NCI-H460 (cell line): ENCODE measurements at regions not wholly inside any gene's neighbourhood (a gene's known extent, or its start where the extent isn't known, plus 50 kb on each side); places are given as distances from the start of the nearest gene placed in this dataset.

Source experiments
- DNase-seq: peaks from one replicate; pipeline ENCODE4 v3.0.0-alpha.2; 2016; ENCODE audit warnings: low read depth; ENCODE audit errors: extremely low read depth

- no peak for DNase-seq
Observed at GRCh38 chr20:39857835-39858234, 831.2 kb downstream of the MAFB start.

- no peak for DNase-seq
Observed at GRCh38 chr20:39857187-39857586, 831.8 kb downstream of the MAFB start.

GRCh38 chr20:39855799-39856198 is 833.2 kb downstream of the MAFB start:
- no peak for DNase-seq

DNA sequence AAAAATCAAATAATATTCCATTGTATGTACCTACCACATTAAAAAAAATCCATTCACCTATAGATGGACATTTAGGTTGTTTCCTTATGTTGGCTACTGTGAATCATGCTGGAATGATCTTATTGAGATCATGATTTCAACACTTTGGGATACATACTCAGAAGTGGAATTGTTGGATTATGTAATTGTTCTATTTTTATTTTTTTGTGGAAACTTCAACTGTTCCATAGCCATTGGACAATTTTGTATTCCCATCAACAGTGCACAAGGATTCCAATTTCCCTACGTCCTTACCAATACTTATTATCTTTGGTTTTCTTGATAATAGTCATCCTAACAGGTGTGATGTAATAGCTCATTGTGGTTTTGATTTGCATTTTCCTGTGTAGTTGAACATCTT is 834.0 kb downstream of the MAFB start:
- no peak for DNase-seq

DNA sequence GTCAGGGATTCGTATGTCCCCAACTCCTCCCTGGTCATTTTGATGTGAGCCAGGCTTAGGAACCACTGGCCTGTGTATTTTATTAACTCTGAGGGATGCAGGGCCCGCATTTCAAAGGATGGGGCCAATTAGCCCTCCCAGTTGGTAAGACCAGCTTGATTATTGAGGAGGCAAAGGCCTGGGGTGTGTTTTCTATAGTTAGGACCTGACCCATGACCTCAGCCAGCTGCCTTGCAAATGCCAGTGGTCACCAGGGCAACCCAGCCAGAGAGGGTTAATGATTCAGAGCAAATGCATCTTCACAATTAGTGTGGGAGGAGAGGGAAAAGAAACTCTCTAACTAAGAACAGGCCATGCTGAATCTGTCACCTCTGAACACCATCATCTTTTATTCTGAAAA is 835.4 kb downstream of the MAFB start:
- no peak for DNase-seq

GRCh38 chr20:39853050-39853449 is 836.0 kb downstream of the MAFB start:
- no peak for DNase-seq

- DNase-seq: no peak
Observed at GRCh38 chr20:39851459-39851858, 837.6 kb downstream of the MAFB start.

DNA sequence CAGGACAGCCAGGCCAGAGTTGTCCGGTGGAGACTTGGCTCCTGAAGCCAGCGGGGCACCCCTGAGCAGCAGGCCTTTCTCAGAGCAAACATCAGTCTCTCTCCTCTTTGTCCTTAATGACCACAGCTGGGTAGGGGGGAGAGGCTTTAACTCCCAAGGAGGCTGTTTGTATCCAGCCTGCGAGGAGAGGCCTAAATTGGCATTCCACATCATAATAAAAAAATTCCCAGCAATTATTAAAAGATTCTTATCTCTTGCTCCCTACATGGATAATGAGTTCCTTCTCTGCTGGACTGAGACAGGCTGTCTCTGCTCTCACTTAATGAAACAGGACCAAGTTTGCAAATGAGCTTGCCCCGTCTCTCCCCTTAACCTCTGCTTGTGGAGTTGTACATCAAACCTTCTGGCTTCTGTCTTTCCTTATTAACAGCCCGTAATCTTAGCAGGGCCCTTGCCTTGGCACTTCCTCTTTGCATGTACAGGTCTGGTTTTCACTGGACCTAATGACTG is 838.2 kb downstream of the MAFB start:
- DNase-seq: no peak

DNA sequence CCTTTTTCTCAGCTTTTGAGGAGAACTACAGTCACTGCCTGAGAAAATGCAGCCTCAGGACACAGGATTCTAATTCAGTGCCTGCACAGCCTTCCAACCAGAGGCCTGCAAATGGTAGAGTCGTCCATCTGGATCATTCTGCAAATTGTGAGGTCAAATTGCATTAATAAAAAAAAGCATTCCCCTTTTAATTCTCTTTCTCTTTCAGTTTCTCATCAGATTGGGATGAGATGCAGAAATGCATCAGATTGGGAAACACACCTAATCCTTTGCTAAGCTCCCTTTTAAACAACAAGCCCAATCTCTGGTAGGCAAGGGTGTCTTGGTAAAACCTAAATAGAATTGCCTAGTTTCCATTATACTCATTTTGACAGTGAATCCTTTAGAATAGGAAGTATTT is 838.8 kb downstream of the MAFB start:
- DNase-seq: no peak

DNA sequence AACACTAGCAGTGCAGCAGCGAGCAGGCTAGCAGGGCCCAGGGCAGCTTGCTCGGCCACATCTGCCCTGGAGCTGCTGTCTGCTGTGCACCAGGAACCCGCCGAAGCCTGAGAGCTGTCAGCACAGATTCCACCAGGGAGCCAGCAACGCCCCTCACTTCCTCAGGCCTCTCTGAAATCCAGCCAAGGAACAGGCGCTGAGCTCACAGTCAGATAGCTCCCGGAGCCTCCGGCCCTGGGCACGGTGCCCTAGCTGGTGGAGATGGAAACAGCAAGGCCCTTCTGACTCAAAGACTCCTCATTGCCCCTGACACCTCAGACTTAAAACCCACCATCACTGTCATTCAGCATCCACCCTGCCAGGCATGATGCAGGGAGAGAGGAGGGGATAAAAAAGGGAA is 839.4 kb downstream of the MAFB start:
- no peak for DNase-seq

DNA sequence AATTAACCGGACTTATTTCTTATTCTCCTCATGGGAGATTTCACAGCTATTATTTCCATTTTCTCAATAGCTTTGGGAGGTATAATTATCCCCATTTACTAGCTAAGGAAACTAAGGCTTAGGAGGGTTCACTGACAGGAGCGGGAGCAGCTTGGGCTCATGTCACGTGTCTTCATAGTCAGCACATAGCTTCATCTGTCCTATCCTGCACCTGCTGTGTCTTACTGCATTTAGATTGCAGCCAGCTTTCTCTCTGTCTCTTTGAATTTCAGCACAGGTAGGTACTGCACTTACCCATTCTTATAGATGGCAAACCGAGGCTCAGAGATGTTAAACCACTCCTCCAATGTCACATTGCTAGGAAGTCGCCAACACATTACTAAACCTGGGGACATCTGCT is 839.9 kb downstream of the MAFB start:
- no peak for DNase-seq

- DNase-seq: no peak
Observed at GRCh38 chr20:39839399-39840119, 849.5 kb downstream of the MAFB start.

DNA sequence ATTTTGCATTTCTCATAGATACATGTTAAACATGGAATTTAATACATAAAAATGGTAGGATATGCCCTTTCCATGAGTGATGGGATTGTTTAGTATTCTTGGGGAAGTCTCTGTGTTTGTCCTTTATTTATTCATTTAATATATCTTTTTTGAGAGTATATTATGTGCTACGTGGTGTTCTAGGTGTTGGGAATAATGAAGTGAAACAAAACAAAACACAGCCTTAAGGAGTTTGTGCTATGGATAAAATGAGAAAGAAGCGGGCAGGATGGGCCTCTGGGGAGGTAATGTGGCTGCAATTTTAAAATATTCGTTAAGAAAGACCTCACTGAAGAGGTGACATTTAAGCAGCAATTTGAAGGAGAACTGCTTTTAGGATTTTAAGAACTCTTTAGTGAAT is 851.5 kb downstream of the MAFB start:
- no peak for DNase-seq

DNA sequence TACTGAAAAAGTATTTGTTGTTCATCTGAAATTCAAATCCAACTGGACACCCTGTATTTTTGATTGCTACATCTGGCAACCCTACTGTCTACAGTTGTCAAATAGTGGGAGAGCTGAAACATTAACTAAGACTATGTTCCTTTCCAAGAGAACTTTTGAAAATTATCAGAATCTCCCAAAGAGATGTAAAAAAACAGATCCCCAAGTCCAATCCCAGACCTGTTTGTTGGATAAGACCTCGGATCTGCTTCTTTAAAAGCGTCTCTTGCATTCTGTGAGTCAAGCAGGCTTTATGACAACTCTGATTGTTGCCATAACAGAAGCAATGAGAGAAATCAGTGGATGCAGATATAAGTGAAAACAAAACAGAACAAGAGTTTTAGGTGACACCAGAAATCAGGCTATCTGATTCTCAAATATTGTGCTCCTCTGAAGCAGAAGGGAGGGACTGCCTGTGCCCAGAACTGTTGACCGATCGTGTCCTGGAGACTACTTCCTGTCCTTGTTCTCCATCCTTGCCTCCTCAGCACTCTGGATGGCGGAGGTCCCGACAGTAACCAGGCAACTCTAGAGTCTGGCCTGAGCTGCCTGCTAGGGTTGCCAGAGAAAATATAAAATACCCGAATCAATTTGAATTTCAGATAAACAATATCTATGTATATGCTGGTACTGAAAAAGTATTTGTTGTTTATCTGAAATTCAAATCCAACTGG is 853.8 kb downstream of the MAFB start:
- DNase-seq: no peak

DNA sequence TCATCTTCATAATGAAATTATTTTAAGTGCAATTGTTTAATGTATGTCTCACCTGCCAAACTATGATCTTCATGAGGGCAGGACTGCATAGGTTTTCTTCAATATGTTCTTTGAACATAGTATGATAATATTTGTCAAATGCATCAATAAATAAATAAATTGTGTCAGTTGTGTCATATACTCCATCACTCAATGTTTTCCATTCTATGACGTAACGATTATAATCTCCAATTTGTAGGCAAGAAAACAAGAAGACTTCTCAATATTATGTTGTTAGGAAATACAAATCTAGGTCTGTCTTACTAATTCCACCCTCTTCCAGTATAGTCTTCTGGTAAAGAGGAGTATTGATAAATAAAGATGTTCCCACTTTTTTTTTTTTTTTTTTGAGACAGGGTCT is 858.1 kb downstream of the MAFB start:
- DNase-seq: no peak

DNA sequence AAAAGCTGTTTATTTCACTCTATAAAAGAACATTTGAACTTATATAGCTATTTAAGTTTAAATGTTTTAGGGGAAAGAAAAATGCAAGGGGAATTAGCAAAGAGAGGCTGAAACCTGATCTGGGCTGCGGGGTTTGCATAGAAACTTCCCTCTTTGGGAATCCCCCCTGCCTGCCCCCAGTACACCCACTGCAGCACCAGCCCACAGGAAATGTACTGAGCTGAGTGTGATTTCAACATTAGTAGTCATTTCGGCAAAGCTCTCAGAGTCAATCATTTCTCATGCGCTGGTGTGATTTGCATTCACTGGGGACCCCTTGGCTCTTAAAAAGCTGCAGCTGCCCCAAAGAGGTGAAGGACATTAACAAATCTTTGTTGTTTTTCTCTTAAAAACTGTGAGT is 859.4 kb downstream of the MAFB start:
- no peak for DNase-seq

- no peak for DNase-seq
Observed at GRCh38 chr20:39829256-39829655, 859.8 kb downstream of the MAFB start.

DNA sequence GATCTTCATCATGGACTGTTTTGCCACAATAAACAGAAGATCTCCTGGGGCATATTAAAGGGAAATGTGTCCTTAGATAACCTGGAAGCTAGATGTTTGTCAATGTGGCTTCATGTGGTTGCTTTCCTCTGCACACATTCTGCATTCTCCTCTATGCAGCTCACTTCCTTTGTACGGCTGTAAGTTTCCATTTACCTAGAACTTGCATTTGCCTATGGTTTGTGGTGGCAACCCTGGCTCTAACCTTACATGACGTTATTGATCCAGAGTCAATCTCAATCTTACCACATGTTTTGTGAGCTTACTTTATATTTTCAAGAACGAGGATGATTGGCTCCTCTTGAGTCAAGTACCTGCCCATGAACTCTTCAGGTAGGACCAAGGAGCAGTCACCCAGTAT is 863.1 kb downstream of the MAFB start:
- no peak for DNase-seq

DNA sequence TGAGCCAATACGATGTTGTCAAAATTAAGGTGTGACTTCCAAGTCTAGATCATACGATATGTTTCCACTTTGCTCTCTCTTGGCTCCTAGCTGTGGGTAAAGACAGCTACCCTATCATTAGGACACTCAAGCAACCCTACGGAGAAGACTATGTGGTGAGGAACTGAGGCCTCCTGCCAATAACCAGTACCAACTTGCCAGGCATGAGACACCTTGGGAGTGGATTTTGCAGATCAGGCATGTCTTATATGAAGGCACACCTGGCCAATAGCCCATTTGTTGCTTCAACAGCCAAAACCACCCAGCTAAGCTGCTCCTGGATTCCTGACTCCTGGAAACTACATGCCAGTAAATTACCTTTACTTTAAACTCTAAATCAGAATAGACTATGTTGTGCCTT is 863.4 kb downstream of the DHX35 start:
- no peak for DNase-seq

GRCh38 chr20:39823224-39823623 is 861.1 kb downstream of the DHX35 start:
- DNase-seq: no peak

- no peak for DNase-seq
Observed at GRCh38 chr20:39822667-39823066, 860.5 kb downstream of the DHX35 start.

DNA sequence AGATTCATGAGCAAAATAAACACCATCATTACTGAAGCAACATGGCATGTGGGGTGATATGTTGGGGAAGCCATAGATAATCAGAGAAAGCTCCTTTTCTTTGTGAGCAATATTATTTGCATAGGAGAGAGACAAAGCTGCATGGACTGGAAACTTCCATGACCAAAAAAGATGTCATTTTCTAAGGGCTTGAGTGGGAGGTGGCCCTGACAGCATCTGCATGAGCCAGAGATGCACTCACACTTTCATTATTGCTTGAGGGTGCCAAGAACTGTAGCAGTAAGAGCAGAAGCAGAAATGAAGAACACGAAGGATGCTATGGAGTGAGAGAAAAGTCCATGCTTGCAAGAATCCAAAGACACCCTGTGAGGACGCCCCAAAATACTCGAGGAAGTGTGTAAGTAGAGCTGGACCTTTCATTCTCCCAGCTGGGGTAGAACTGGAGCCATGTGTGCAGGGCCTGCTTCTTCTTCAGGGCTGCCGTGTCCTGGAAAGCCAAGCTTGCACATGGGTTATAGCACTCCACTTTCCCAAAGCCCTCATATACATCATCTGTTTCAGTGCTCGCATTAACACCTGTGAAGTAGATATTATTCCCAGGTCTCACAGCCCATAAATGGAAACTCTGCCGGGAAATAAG is 851.2 kb downstream of the DHX35 start:
- DNase-seq: no peak
